ENCODE measurements at regions not wholly inside any gene's neighbourhood (a gene's known extent, or its start where the extent isn't known, plus 50 kb on each side); places are given as distances from the start of the nearest gene placed in this dataset.

GRCh38 chr13:111456452-111457230 is 136.2 kb downstream of the TEX29 start:
- no peak for DNase-seq

- no peak for DNase-seq
These were observed 137.6 kb downstream of the TEX29 start for GRCh38 chr13:111458001-111458531.

- no peak for DNase-seq
These were observed 138.3 kb downstream of the TEX29 start for GRCh38 chr13:111458739-111459138.

GRCh38 chr13:111459803-111460547 is 139.5 kb downstream of the TEX29 start:
- no peak for DNase-seq

- DNase-seq = peak; percentile 72
These were observed 140.4 kb downstream of the TEX29 start for GRCh38 chr13:111460548-111461444.

DNA sequence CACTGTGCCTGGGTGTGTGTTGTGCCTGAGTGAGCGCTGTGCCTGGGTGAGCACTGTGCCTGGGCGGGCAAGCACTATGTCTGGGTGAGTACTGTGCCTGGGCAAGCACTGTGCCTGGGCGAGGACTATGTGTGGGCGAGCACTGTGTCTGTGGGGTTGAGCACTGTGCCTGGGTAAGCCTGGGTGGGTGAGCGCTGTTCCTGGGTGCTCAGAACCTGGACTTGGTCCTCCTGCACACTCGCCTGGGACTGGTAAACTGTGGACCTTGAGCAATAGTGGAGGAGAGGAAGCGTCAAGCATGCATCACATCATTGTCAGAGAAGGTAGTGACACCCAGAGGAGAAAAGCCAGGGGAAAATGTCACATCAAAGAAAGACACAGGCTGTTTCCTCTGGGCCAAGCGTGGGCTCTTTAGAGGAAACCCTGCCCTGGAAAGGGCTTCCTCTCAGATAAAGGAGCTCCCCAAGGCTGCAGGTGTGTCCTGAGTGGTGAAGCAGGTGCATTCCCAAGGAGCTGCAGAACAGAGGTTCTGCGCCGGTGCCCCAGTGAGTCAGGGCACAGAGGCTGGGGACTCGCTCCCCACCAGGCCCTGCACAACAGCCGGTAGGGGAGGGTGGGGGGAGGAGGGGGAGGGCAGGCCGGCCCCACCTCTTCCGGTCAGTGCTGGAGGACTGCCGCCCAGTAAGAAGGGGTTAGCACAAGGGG is 141.2 kb downstream of the TEX29 start:
- DNase-seq = no peak

GRCh38 chr13:111462221-111462764 is 141.9 kb downstream of the TEX29 start:
- no peak for DNase-seq

DNA sequence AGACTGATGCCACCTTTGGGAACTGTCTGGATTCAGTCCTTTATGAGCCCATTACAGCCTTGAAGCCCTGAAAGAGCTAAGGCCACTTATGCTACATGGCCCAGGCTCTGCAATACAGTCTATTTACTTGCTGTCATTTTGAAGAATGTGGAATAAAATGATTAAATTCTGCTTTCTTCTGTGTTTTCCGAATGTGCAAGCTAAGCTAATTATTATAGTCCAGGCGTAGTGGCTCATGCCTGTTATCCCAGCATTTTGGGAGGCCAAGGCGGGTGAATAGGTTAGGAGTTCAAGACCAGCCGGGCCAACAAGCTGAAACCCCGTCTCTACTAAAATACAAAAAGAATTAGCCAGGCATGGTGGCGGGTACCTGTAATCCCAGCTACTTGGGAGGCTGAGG is 142.5 kb downstream of the TEX29 start:
- DNase-seq = no peak

GRCh38 chr13:111467111-111467890 is 146.9 kb downstream of the TEX29 start:
- DNase-seq = no peak

DNA sequence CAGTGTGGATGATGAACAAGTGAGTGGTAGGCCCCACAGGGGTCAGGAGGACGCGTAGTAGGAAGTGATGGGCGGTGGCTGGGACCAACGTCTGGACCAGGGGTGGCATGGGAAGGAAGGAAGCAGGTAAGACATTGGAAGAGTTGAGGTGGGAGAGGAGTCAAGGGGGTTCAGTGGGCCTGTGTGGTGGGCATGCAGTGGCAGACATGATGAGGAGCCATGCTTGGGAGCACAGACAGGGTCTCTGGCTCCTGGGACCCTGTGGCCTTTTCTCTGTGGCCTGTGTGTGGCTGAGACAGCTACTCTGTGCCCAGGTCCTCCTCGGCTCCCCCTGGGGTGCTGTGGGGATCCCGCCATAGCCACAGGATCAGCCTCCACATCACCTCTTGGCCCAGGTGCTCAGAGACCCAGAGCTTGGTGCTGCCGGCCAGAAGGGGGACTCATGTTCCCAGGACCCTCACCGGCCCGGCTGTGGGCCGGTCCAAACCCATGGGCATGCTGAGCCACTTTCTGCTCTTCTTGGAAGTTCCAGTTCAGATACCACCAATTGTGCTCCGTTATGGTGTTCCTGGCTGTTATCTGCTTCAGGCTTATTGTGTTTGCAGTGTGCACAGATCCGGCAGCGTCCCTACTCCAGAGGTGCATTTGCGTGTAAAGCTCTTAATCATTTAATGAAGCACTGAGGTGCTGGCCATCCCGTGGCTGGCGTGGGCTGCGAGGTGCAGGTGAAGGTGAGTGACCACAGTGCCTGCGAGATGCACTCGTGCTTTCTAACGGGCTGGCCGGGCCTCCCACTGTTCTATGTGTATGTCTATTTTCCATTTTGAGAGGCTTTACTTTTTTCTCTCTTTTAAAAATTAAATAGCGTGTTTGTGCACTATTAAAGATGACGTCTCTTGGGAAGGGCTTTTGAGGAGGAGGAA is 147.9 kb downstream of the TEX29 start:
- no peak for DNase-seq

GRCh38 chr13:111469450-111469849 is 149.0 kb downstream of the TEX29 start:
- DNase-seq = no peak

GRCh38 chr13:111469916-111470506 is 149.6 kb downstream of the TEX29 start:
- no peak for DNase-seq

DNA sequence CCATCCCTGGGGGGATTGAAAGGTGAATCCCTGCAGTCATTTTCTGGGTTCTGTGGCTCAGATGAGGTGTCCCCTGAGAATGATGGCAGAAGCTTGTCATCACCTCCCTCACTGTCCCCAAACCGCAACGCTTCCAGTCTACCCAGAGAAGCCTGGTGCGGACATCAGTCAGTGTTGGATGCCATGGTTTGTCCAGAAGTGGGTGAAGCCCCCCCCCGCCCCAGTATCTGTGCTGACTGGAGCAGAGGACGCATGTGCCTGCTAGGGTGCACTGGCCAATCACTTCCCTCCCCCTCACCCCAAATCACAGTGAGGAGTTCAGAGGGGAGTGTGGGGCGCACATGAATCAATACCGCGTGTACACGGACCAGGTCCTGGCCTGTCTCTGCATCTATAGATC is 150.5 kb downstream of the TEX29 start:
- no peak for DNase-seq

DNA sequence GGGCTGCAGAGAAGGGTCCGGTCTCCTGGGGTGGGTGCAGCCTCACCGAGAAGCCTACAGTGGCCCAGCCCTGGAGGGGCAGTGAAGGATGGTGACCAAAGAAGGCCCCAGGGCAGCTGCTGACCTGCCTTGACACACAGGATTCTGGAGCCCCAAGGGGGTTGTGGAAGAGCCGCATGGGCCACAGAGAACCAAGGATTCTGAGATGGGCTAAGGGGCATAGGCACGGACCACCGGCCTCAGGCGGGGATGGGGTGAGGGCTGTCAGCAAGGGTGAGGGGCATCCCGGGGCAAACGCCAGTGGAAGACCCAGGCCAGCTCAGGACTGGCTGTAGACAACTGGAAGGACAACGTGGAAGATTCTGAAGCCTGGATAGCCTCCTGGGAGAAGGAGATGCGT is 151.6 kb downstream of the TEX29 start:
- DNase-seq = no peak

- DNase-seq = no peak
These were observed 152.4 kb downstream of the TEX29 start for GRCh38 chr13:111472559-111473460.

DNA sequence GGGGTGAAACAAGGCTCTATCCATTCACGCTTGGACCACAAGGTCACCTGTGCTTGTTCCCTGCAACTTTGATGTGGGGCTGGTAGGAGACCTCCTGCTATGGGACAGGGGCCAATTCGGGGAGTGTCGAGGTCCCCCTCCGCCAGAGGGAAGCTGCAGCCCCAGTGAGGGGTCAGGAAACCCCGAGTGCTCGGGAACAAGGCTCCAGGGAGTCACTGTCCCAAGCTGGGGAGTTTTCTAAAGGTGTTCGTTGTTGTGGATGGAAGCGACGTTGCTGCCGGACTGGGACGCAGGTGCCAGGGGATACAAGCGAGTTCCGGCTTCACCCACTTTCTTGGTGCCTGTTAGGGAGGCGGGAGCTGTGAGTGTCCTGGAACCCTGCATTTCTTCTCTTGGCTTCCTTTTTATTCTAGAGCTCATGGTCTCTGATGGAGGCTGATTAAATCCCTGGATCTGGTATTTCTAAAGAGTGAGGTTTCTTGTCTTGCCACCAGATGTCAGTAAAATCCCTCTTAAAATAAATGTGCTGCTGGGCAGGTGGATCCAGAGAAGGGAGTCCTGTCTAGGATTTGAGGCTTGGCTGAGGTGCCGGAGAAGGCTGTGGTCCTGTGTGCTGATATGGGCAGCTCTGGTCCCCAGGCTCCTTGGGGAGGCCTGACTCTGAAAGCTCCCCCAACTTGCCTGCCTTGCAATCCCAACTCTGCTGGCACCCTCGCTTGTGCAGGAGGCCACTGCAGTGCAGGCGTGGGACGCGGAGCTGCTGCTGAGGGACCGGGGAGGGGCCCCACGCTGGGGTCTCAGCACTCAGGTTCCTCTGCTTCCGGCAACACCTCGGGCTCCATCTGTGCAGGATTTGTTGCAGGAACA is 153.9 kb downstream of the TEX29 start:
- DNase-seq = peak; percentile 72

DNA sequence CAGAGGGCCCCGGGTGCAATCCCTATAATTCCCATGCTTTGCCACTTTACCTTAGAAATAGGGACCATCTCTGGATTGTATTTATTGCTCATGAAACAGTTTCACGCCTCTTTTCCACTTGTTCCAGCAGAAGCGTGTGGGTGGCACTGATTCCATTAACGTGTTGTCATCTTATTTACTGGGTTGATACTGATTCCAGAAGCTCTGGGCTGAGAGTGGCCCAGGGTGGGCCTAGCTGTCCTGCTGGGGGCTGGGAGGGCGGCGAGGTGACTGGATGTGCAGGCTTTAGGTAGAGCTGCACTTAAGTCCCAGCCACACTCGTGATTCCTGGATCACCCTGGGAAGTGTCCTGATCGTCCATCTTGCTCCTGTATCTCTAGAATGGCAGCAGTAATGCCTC is 155.0 kb downstream of the TEX29 start:
- DNase-seq = no peak

DNA sequence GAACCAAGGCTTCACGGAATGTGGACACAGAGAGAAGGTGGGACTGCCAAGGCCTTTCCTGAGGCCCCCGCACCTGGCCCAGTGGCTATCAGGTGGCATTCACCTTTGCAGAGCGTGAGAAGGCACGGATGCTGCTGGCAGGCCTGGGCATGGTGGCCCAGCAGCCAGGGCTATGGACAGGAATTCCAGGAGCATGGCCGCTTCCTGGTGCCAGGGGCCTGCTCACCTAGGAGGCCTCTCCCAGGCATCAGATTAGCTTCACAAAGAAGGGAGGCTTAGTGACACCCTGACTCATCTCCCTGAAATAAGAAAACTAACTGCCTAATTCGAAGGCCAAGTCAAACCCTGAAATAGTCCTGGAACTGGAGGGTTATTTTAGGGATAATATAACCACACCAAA is 155.8 kb downstream of the TEX29 start:
- no peak for DNase-seq

All from DMS79 (cell line).